ENCODE measurements at regions not wholly inside any gene's neighbourhood (a gene's known extent, or its start where the extent isn't known, plus 50 kb on each side); places are given as distances from the start of the nearest gene placed in this dataset.

DNA sequence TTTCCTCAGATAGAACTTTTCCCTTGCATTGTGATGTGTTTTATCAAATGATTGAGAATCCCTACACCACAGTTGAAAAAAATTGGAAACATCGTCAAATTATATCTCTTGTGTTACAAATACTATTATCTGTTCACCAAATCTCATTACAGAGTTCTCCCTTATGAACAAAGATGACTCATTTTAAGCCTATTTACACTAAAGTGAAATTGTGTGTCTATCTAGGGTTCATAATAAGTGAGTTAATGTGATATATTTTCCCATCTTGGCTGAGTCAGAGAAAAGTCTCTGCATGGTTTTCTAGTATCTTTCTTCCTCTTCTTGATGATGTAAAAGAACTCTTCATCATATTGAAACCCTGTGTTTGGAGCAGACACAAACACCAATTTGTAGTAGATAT, 1263.3 kb upstream of the EYS start:
- Mint-ChIP-seq H3K4me1 (no peaks in the 10 kb centered on the region), H3K27me3 (ENCODE audit: low read depth, poor library complexity) (peaks cover 4% of the 10 kb centered on the region), H3K36me3 (ENCODE audit: low read depth) (no peaks in the 10 kb centered on the region), H3K4me3 (no peak overlapping the region), H3K9me3 (no peaks in the 10 kb centered on the region), H3K27ac (no peak overlapping the region)
- DNase-seq = no peak
- TF ChIP-seq, protein P1, sequence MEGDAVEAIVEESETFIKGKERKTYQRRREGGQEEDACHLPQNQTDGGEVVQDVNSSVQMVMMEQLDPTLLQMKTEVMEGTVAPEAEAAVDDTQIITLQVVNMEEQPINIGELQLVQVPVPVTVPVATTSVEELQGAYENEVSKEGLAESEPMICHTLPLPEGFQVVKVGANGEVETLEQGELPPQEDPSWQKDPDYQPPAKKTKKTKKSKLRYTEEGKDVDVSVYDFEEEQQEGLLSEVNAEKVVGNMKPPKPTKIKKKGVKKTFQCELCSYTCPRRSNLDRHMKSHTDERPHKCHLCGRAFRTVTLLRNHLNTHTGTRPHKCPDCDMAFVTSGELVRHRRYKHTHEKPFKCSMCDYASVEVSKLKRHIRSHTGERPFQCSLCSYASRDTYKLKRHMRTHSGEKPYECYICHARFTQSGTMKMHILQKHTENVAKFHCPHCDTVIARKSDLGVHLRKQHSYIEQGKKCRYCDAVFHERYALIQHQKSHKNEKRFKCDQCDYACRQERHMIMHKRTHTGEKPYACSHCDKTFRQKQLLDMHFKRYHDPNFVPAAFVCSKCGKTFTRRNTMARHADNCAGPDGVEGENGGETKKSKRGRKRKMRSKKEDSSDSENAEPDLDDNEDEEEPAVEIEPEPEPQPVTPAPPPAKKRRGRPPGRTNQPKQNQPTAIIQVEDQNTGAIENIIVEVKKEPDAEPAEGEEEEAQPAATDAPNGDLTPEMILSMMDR (IDR thresholded peaks at IDR 0.05) = no peak

DNA sequence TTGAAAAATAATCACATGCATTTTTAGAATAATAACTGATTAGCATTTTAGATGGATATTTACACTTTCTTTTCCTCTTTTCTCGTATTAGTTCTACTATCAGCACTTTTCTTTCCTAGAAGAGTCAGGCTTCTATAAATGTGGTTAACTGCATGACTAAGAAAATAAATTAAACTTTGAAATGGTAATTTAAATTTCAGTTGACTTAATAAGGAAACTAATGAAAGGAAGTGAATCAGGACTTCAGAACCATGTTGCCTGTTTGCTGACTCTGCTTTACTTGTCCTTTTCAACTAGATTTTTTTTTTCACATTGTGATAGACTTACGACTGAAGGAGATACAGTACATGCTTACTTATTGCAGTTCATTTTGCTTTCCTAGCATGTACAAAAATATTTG, 1258.2 kb upstream of the EYS start:
- Mint-ChIP-seq H3K27ac (no peak overlapping the region), H3K4me1 (no peaks in the 10 kb centered on the region), H3K9me3 (no peaks in the 10 kb centered on the region), H3K27me3 (ENCODE audit: low read depth, poor library complexity) (peaks cover 4% of the 10 kb centered on the region), H3K4me3 (no peak overlapping the region), H3K36me3 (ENCODE audit: low read depth) (no peaks in the 10 kb centered on the region)
- TF ChIP-seq, protein P1 (IDR thresholded peaks at IDR 0.05) = no peak
- DNase-seq = no peak

DNA sequence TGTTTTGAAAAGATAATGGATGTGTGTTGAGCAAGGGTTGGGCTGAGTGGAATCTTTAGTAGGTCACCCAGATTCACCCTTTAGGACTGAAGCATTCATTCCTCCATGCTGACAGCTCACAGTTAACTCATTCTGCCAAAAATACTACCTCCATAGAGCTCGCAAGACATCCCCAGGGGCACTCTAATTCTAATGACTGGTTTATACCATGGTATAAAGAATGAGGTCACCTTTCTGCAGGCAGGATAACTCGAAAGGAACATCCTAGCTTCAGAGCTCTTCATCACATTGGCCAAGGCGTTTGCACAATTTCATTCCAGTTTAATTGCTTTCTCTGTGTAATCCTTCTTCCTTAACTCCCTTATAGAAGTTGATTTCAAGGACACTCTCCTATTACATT, 1257.2 kb upstream of the EYS start:
- peaks cover 4% of the 10 kb centered on the region for H3K27me3 Mint-ChIP-seq (ENCODE audit: low read depth, poor library complexity)
- H3K9me3 Mint-ChIP-seq = peaks cover 7% of the 10 kb centered on the region
- TF ChIP-seq, protein P1 (IDR thresholded peaks at IDR 0.05) = no peak
- no peak for DNase-seq
- no peak overlapping the region for H3K4me3 Mint-ChIP-seq
- H3K36me3 Mint-ChIP-seq (ENCODE audit: low read depth) = no peaks in the 10 kb centered on the region
- no peak overlapping the region for H3K27ac Mint-ChIP-seq
- H3K4me1 Mint-ChIP-seq = no peaks in the 10 kb centered on the region

DNA sequence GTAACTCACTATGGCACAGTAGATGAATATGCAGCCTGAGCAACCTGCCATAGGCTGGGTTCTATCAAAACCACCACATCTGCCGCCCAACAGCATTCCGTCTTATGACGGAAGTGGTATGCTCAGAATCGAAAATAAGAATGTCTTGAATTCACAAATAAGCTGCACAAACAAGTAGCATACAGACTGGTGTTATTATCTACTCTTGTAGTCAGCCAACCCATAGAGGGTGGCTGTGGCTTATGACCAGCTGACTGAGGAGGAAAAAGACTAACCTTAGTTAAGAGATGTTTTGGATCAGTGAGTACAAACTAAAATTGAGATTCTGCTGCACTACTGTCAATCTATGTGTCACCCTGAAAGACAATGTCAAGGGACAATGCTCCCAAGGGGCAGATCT, 1255.1 kb upstream of the EYS start:
- Mint-ChIP-seq H3K4me1 (no peaks in the 10 kb centered on the region), H3K4me3 (no peak overlapping the region)

DNA sequence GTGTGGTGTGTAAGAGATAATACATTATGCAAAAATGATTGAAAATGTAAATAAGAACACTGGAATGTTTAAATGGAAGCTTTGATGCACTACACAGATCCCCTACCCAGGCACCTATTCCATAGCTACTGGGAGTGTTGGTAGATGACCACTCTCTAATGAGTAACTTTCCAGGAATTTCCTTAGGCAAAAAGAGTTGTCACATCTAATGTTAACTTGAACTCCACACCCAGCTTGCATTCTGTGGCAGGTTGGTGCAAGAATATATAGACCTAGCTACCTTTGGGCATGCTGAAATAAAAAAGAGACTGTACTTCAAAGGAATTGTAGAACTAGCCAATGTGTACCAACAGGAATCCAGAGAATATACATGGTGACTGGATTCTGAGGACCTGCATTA, 1254.2 kb upstream of the EYS start:
- H3K9me3 Mint-ChIP-seq = peaks cover 11% of the 10 kb centered on the region
- H3K4me3 Mint-ChIP-seq = no peak overlapping the region
- no peak overlapping the region for H3K27ac Mint-ChIP-seq
- no peaks in the 10 kb centered on the region for H3K4me1 Mint-ChIP-seq
- no peaks in the 10 kb centered on the region for H3K36me3 Mint-ChIP-seq (ENCODE audit: low read depth)
- TF ChIP-seq, protein P1 (IDR thresholded peaks at IDR 0.05) = no peak
- DNase-seq = no peak
- no peaks in the 10 kb centered on the region for H3K27me3 Mint-ChIP-seq (ENCODE audit: low read depth, poor library complexity)

More for the DNA sequence above, 1255.1 kb upstream of the EYS start:
- Mint-ChIP-seq H3K27ac (no peak overlapping the region), H3K27me3 (ENCODE audit: low read depth, poor library complexity) (peaks cover 4% of the 10 kb centered on the region), H3K36me3 (ENCODE audit: low read depth) (no peaks in the 10 kb centered on the region), H3K9me3 (peaks cover 11% of the 10 kb centered on the region)
- no peak for DNase-seq
- TF ChIP-seq, protein P1 (IDR thresholded peaks at IDR 0.05) = no peak

DNA sequence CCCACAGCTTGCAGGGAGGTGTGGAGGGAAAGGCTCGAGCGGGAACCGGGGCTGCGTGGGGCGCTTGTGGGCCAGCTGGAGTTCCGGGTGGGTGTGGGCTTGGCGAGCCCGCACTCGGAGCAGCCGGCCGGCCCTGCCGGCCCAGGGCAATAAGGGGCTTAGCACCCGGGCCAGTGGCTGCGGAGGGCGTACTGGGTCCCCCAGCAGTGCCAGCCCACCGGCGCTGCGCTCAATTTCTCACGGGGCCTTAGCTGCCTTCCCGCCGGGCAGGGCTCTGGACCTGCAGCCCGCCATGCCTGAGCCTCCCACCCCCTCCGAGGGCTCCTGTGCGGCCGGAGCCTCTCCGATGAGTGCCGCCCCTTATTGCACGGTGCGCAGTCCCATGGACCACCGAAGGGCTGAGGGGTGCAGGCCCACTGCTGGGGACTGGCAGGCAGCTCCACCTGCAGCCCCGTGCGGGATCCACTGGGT, 1242.2 kb upstream of the EYS start:
- H3K4me3 Mint-ChIP-seq = no peak overlapping the region
- peaks cover 9% of the 10 kb centered on the region for H3K9me3 Mint-ChIP-seq
- no peaks in the 10 kb centered on the region for H3K4me1 Mint-ChIP-seq
- H3K27me3 Mint-ChIP-seq (ENCODE audit: low read depth, poor library complexity) = peaks cover 4% of the 10 kb centered on the region
- no peak for DNase-seq
- no peak overlapping the region for H3K27ac Mint-ChIP-seq
- H3K36me3 Mint-ChIP-seq (ENCODE audit: low read depth) = no peaks in the 10 kb centered on the region
- TF ChIP-seq, protein P1 (IDR thresholded peaks at IDR 0.05) = no peak
